Mesothelial cell of epicardium (in vitro differentiated cells): ENCODE measurements at regions not wholly inside any gene's neighbourhood (a gene's known extent, or its start where the extent isn't known, plus 50 kb on each side); places are given as distances from the start of the nearest gene placed in this dataset.

Experiments used
- DNase-seq, 2 experiments: peaks; one replicate each; pipeline ENCODE4 v3.0.0; 2021; ENCODE audit warnings: low spot score in 2 of 2; ENCODE audit not compliant: unreplicated experiment in 2 of 2
- H3K27ac Mint-ChIP-seq: 2 replicates; pipeline ENCODE4 v1.8.0; 2021; ENCODE audit warnings: mixed read lengths
- H3K27me3 Mint-ChIP-seq: 2 replicates; pipeline ENCODE4 v1.8.0; 2021; ENCODE audit warnings: low read depth, mixed read lengths
- H3K36me3 Mint-ChIP-seq: 2 replicates; pipeline ENCODE4 v1.8.0; 2021; ENCODE audit warnings: mixed read lengths
- H3K4me1 Mint-ChIP-seq: 2 replicates; pipeline ENCODE4 v1.8.0; 2021; ENCODE audit warnings: mixed read lengths
- H3K4me3 Mint-ChIP-seq: 2 replicates; pipeline ENCODE4 v1.8.0; 2021; ENCODE audit warnings: mild to moderate bottlenecking, moderate library complexity, mixed read lengths
- H3K9me3 Mint-ChIP-seq: 2 replicates; pipeline ENCODE4 v1.8.0; 2021; ENCODE audit warnings: mixed read lengths
- CTCF ChIP-seq: fragments of 200-600 bp; sonication (generic); IDR thresholded peaks from one replicate; pipeline ENCODE4 v1.5.0; 2021; ENCODE audit warnings: antibody characterized with exemption; ENCODE audit not compliant: unreplicated experiment

DNA sequence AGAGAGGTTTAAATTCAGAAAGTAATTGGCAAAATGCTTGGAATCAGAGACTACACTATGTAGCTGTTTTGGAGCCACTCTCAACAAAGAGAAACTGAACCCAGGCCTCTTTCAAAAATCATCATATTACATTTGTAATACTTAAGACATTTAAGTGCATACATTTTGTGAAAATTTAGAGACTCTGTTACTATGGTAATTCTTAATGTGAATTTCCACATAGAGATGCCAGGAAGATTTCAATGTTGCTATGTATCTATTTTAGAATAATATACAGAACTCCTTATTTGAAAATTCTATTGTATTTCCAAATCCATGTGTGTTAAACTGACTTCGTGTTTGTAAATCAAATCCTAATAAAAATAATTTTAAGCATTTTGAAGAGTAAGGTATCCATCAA is 1260.9 kb upstream of the C9orf72 start:
- no peak overlapping the region for H3K4me3 Mint-ChIP-seq
- peaks cover 24% of the 10 kb centered on the region for H3K27me3 Mint-ChIP-seq
- no peak for TF ChIP-seq CTCF
- H3K27ac Mint-ChIP-seq: no peak overlapping the region
- DNase-seq: no peak
- H3K9me3 Mint-ChIP-seq: peaks cover 8% of the 10 kb centered on the region
- H3K36me3 Mint-ChIP-seq: peaks cover 4% of the 10 kb centered on the region
- peaks cover 14% of the 10 kb centered on the region for H3K4me1 Mint-ChIP-seq

GRCh38 chr9:28839778-28840430 is 1266.6 kb upstream of the C9orf72 start:
- Mint-ChIP-seq H3K4me1 (no peaks in the 10 kb centered on the region), H3K27ac (no peak overlapping the region), H3K4me3 (no peak overlapping the region), H3K27me3 (peaks cover 16% of the 10 kb centered on the region), H3K36me3 (peaks cover 7% of the 10 kb centered on the region), H3K9me3 (peaks cover 13% of the 10 kb centered on the region)
- no peak for DNase-seq
- no peak for TF ChIP-seq CTCF

- peaks cover 7% of the 10 kb centered on the region for H3K36me3 Mint-ChIP-seq
- TF ChIP-seq CTCF: no peak
- no peaks in the 10 kb centered on the region for H3K4me1 Mint-ChIP-seq
- H3K9me3 Mint-ChIP-seq: peaks cover 13% of the 10 kb centered on the region
- peaks cover 5% of the 10 kb centered on the region for H3K27me3 Mint-ChIP-seq
- H3K4me3 Mint-ChIP-seq: no peak overlapping the region
- H3K27ac Mint-ChIP-seq: no peak overlapping the region
- no peak for DNase-seq
Observed at GRCh38 chr9:28841775-28842174, 1268.5 kb upstream of the C9orf72 start.

DNA sequence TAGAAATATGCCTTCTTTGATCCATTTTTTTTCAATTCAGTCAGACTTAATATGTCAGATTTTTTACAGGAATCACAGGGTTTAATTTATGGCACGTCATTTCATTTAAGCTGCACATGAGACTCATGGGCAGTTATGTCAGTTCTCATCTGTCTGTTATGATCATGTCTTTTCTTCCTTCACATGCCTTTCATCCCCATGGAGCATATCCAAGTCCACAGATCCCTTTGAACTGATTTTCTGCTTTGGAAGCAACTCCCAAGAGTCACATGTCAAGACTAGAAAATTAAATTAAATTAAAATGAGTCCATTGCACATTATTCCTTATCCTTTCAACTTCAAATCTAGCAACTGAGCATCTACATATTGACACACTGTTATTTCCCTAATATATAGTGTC is 1274.0 kb upstream of the C9orf72 start:
- no peak for DNase-seq
- Mint-ChIP-seq H3K9me3 (no peaks in the 10 kb centered on the region), H3K4me1 (no peaks in the 10 kb centered on the region), H3K4me3 (no peak overlapping the region), H3K36me3 (no peaks in the 10 kb centered on the region), H3K27ac (no peak overlapping the region), H3K27me3 (peaks cover 5% of the 10 kb centered on the region)
- TF ChIP-seq CTCF: no peak

DNA sequence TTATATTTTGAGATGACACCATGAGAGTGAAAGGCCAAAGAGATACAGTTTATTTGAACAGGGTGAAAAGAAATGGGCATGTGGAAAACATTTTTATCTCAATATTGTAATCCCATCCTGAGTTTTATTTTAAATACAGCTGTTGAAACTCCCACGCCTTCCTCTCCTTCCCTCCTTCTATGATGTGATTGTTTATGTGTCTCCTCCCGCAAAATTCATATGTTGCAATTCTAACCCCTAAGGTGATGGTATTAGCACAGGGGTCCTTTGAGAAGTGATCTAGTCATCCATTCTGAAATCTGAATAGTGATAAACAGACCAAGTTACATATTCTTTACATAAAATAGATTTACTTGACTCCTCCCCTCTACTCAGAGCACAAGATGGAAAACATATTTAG is 1275.4 kb upstream of the C9orf72 start:
- Mint-ChIP-seq H3K9me3 (no peaks in the 10 kb centered on the region), H3K27me3 (peaks cover 2% of the 10 kb centered on the region)

More for the DNA sequence above, 1275.4 kb upstream of the C9orf72 start:
- no peaks in the 10 kb centered on the region for H3K4me1 Mint-ChIP-seq
- H3K36me3 Mint-ChIP-seq: no peaks in the 10 kb centered on the region
- no peak for TF ChIP-seq CTCF
- no peak overlapping the region for H3K27ac Mint-ChIP-seq
- DNase-seq: no peak
- no peak overlapping the region for H3K4me3 Mint-ChIP-seq
